K562 (cell line): ENCODE measurements at regions not wholly inside any gene's neighbourhood (a gene's known extent, or its start where the extent isn't known, plus 50 kb on each side); places are given as distances from the start of the nearest gene placed in this dataset.

Source experiments
- ATAC-seq: fragments of 200-7000 bp; cut with Tn5 transposase; 3 replicates; pipeline ENCODE4 v1.9.1; 2020; ENCODE audit warnings: moderate library complexity
- BruUV-seq: library from RNA; stranded (reverse); fragments of 400-500 nt; replicated peaks from 2 replicates; lab custom pipeline; 2021; lab: Mats Ljungman, UMichigan
- CTCF ChIA-PET: fragments of 300-600 bp; formaldehyde crosslinking; extraction: SDS; loops from one replicate; lab custom pipeline; 2021; ENCODE audit warnings: low intra/inter-chr PET ratio; lab: Yijun Ruan, JAX
- POLR2A ChIA-PET: fragments of 300-600, 350-650 bp; sonication (Branson Sonifier 250); formaldehyde crosslinking; extraction: SDS; loops from one replicate; lab custom pipeline; 2021; ENCODE audit warnings: antibody characterized with exemption, inconsistent platforms; lab: Yijun Ruan, JAX
- DNase-seq, 4 experiments: peaks; one replicate each; pipeline versions ENCODE4 v3.0.0 to v3.0.0-alpha.2; 2011 to 2018; ENCODE audit warnings: low spot score in 3 of 4, mixed read lengths in 3 of 4; ENCODE audit errors: extremely low read depth in 1 of 4
- FAIRE-seq: peaks from 2 replicates; lab custom pipeline; 2011; peaks lifted over from hg19 to GRCh38; lab: Jason Lieb, UNC
- H2AFZ ChIP-seq: 2 replicates; pipeline ENCODE4 v1.6.0; 2011; ENCODE audit warnings: low read depth, low read length, control low read depth, inconsistent platforms
- H3K27ac ChIP-seq: fragments of 200-600 bp; 3 replicates; pipeline ENCODE4 v1.8.0; 2011; ENCODE audit warnings: low read depth, mild to moderate bottlenecking, control low read depth, inconsistent platforms, low read length, moderate library complexity, mixed read lengths; ENCODE audit errors: extremely low read depth
- H3K27me3 ChIP-seq, 2 experiments: fragments of 300-600 bp in 1 of 2; 2 replicates in 1 of 2; 3 replicates in 1 of 2; pipeline versions ENCODE4 v1.6.0 to v1.8.0; 2011; ENCODE audit warnings: inconsistent platforms in 2 of 2, low read length in 2 of 2, mild to moderate bottlenecking in 1 of 2, mixed read lengths in 1 of 2, moderate library complexity in 1 of 2; ENCODE audit not compliant: control insufficient read depth in 2 of 2, insufficient read depth in 2 of 2
- H3K36me3 ChIP-seq: fragments of 300-600 bp; 3 replicates; pipeline ENCODE4 v1.8.0; 2011; ENCODE audit warnings: mild to moderate bottlenecking, low read length, inconsistent platforms; ENCODE audit not compliant: control insufficient read depth, insufficient read depth
- H3K4me1 ChIP-seq, 2 experiments: fragments of 200-600 bp in 1 of 2; replicated peaks in 1 of 2; 2 replicates in 1 of 2; 3 replicates in 1 of 2; pipeline versions ENCODE4 v1.5.1 to v1.8.0; 2011; ENCODE audit warnings: inconsistent platforms in 2 of 2, low read length in 2 of 2, mild to moderate bottlenecking in 1 of 2, mixed read lengths in 1 of 2, moderate library complexity in 1 of 2; ENCODE audit not compliant: control insufficient read depth in 2 of 2, insufficient read depth in 2 of 2
- H3K4me2 ChIP-seq: 2 replicates; pipeline ENCODE4 v1.6.1; 2011; ENCODE audit warnings: low read length, control low read depth, inconsistent platforms, mixed read lengths; ENCODE audit not compliant: insufficient read depth
- H3K4me3 ChIP-seq: fragments of 200-600 bp; sonication (generic), shearing (Covaris generic); 2 replicates; pipeline ENCODE4 v1.5.1; 2016; ENCODE audit warnings: control low read depth, inconsistent platforms
- H3K79me2 ChIP-seq: fragments of 200-600 bp; 3 replicates; pipeline ENCODE4 v1.8.0; 2011; ENCODE audit warnings: low read length, inconsistent platforms; ENCODE audit not compliant: control insufficient read depth, insufficient read depth
- H3K9ac ChIP-seq, 2 experiments: 2 replicates each; pipeline versions ENCODE4 v1.6.0 to v1.6.1; 2011; ENCODE audit warnings: low read depth in 2 of 2, low read length in 2 of 2, control low read depth in 1 of 2, inconsistent platforms in 1 of 2, mild to moderate bottlenecking in 1 of 2, mixed read lengths in 1 of 2; ENCODE audit not compliant: insufficient read depth in 1 of 2
- H3K9me1 ChIP-seq: one replicate; pipeline ENCODE4 v1.6.0; 2011; ENCODE audit warnings: inconsistent platforms, mild to moderate bottlenecking, low read length, moderate library complexity; ENCODE audit not compliant: control insufficient read depth, insufficient read depth
- H3K9me3 ChIP-seq: replicated peaks from 2 replicates; pipeline ENCODE4 v1.5.1; 2011; ENCODE audit warnings: low read depth, low read length, inconsistent platforms; ENCODE audit not compliant: control insufficient read depth, insufficient read depth
- H4K20me1 ChIP-seq: replicated peaks from 2 replicates; pipeline ENCODE4 v1.6.1; 2011; ENCODE audit warnings: low read length, inconsistent platforms, mixed read lengths; ENCODE audit not compliant: control insufficient read depth, insufficient read depth
- BCL6 ChIP-seq: fragments of 250-450 bp; sonication (Bioruptor Pico); IDR thresholded peaks from 2 replicates; pipeline ENCODE4 v1.4.0; 2020
- BMI1 ChIP-seq: fragments of 150-350 bp; IDR thresholded peaks from 2 replicates; pipeline ENCODE4 v1.6.1; 2014; ENCODE audit warnings: low read length
- CBX2 ChIP-seq: fragments of 200-600 bp; sonication (generic); IDR thresholded peaks from one replicate; pipeline ENCODE4 v1.6.1; 2012; ENCODE audit warnings: mild to moderate bottlenecking, low read length, inconsistent platforms; ENCODE audit not compliant: insufficient read depth, poor library complexity, severe bottlenecking
- EWSR1 ChIP-seq: fragments of 450-650 bp; IDR thresholded peaks from 2 replicates; pipeline ENCODE4 v1.6.1; 2018; ENCODE audit warnings: borderline replicate concordance, mild to moderate bottlenecking, low read depth, moderate library complexity; ENCODE audit not compliant: partially characterized antibody
- KAT2B ChIP-seq: IDR thresholded peaks from one replicate; pipeline ENCODE4 v1.6.1; 2012; ENCODE audit warnings: low read depth, mild to moderate bottlenecking, control low read depth, inconsistent platforms, low read length, moderate library complexity
- MCM5 ChIP-seq: fragments of 450-650 bp; IDR thresholded peaks from 2 replicates; pipeline ENCODE4 v1.6.1; 2016; ENCODE audit warnings: low read depth
- NR1H2 ChIP-seq: sonication (generic); formaldehyde crosslinking; IDR thresholded peaks from 2 replicates; pipeline ENCODE4 v1.4.0; 2020; ENCODE audit warnings: mild to moderate bottlenecking, missing genetic modification reagents
- ZNF699 ChIP-seq: fragments of 250-450 bp; sonication (Bioruptor Pico); IDR thresholded peaks from 2 replicates; pipeline ENCODE4 v1.8.0; 2021; ENCODE audit warnings: mild to moderate bottlenecking, moderate library complexity; ENCODE audit not compliant: insufficient replicate concordance
- WGBS: fragments of 100-300 bp; shearing (Covaris generic); methylation state at CpG from one replicate; pipeline ENCODE4 v1.1.6; 2016; ENCODE audit warnings: low coverage, mixed read lengths; ENCODE audit not compliant: insufficient coverage; ENCODE audit errors: missing lambda C conversion rate; 5-methylcytosine and 5-hydroxymethylcytosine counted together
- in situ Hi-C: fragments of 300-500 bp; cut with MboI; formaldehyde crosslinking; loops from 4 replicates; pipeline ENCODE4 v1.15.0; 2018; ENCODE audit warnings: inconsistent platforms, mixed read lengths
- intact Hi-C: fragments of 100-400 bp; cut with micrococcal nuclease; formaldehyde crosslinking; loops from 2 replicates; pipeline ENCODE4 v1.14.2; 2022
- TF ChIP-seq, protein P1 (sequence below): fragments of 250-450 bp; sonication (Bioruptor Pico); IDR thresholded peaks from 2 replicates; pipeline ENCODE4 v1.5.0; 2021; ENCODE audit warnings: mild to moderate bottlenecking, borderline replicate concordance
- TF ChIP-seq, protein P2 (sequence below): sonication (generic); formaldehyde crosslinking; IDR thresholded peaks from 2 replicates; pipeline ENCODE4 v1.8.0; 2022; ENCODE audit warnings: mild to moderate bottlenecking, missing genetic modification reagents
- TF ChIP-seq, protein P3 (sequence below): fragments of 250-450 bp; sonication (Bioruptor Pico); IDR thresholded peaks from 2 replicates; pipeline ENCODE4 v1.5.0; 2021; ENCODE audit warnings: mild to moderate bottlenecking, moderate library complexity

DNA sequence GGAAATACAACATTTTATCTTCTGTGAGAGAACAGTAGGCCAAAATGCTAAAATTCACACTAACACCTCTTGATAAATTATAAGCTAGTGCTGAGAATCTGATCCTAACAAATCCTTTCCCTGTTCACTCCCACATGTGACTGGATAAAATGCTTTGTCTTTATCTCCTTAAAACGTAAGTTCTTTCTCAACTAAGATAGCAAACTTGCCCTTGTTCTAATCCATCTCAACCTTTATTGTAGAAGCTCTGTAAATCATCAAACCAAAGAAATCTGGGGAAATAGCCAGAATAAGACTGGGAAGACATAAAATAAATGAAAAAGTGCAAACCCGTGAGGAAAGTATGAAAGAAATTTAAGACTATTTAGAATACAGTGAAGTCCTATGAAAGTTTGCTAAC is 1058.4 kb upstream of the ACVR2A start:
- Histone ChIP-seq H3K79me2 (no peaks in the 10 kb centered on the region), H3K9me3 (no peaks in the 10 kb centered on the region), H3K36me3 (no peaks in the 10 kb centered on the region), H3K4me3 (no peak overlapping the region), H3K27me3 (no peaks in the 10 kb centered on the region), H3K9ac (no peak overlapping the region), H3K27ac (no peak overlapping the region), H3K4me1 (no peaks in the 10 kb centered on the region), H3K9me1 (no peaks in the 10 kb centered on the region), H4K20me1 (no peaks in the 10 kb centered on the region), H3K4me2 (no peak overlapping the region), H2AFZ (no peak overlapping the region)
- ChIA-PET CTCF (no interaction called here), POLR2A (no interaction called here)
- TF ChIP-seq EWSR1 (no peak), BMI1 (no peak), NR1H2 (CRISPR knock-in tag) (no peak)
- TF ChIP-seq, protein P1, sequence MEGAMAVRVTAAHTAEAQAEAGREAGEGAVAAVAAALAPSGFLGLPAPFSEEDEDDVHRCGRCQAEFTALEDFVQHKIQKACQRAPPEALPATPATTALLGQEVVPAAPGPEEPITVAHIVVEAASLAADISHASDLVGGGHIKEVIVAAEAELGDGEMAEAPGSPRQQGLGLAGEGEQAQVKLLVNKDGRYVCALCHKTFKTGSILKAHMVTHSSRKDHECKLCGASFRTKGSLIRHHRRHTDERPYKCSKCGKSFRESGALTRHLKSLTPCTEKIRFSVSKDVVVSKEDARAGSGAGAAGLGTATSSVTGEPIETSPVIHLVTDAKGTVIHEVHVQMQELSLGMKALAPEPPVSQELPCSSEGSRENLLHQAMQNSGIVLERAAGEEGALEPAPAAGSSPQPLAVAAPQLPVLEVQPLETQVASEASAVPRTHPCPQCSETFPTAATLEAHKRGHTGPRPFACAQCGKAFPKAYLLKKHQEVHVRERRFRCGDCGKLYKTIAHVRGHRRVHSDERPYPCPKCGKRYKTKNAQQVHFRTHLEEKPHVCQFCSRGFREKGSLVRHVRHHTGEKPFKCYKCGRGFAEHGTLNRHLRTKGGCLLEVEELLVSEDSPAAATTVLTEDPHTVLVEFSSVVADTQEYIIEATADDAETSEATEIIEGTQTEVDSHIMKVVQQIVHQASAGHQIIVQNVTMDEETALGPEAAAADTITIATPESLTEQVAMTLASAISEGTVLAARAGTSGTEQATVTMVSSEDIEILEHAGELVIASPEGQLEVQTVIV (CRISPR knock-in tag), result no peak
- intact Hi-C loops, result no loop called here
- 5% methylated on average over 2 of the region's 2 CpGs for WGBS
- in situ Hi-C loops, result no loop called here
- no TSS peak for BruUV-seq
- FAIRE-seq (no peak), ATAC-seq (no peak), DNase-seq (no peak)

DNA sequence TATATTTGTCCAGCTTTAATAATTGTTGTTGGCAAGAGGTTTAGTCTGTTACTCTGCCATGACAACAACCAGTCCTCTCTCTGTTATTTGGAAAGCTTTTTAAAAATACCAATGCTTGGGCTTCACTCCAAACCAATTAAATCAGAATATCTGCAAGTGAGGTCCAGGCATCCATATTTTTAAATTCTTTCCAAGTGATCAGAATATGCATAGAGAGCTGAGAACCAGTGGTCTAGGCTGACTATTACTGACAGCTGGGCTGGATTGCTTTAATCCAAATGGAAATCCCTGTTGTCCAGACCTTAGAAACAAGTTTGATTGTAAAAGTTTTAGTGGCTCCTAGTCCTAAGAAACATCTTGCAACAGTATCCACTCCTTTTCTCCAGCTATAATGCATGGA is 1059.7 kb upstream of the ACVR2A start:
- Histone ChIP-seq H3K4me1 (no peaks in the 10 kb centered on the region), H3K27ac (no peak overlapping the region), H3K9me3 (no peaks in the 10 kb centered on the region), H3K9me1 (no peaks in the 10 kb centered on the region), H3K79me2 (no peaks in the 10 kb centered on the region), H2AFZ (no peak overlapping the region), H4K20me1 (no peaks in the 10 kb centered on the region), H3K4me2 (no peak overlapping the region), H3K9ac (no peak overlapping the region), H3K4me3 (no peak overlapping the region), H3K36me3 (no peaks in the 10 kb centered on the region), H3K27me3 (no peaks in the 10 kb centered on the region)
- in situ Hi-C loops (no loop called here), intact Hi-C loops (no loop called here)
- no peak for ATAC-seq
- ChIA-PET CTCF (no interaction called here), POLR2A (no interaction called here)
- DNase-seq, result no peak
- no TSS peak for BruUV-seq
- no peak for FAIRE-seq
- TF ChIP-seq MCM5 (no peak), ZNF699 (no peak), KAT2B (no peak), CBX2 (no peak), BCL6 (CRISPR knock-in tag) (no peak)
- TF ChIP-seq, protein P2, sequence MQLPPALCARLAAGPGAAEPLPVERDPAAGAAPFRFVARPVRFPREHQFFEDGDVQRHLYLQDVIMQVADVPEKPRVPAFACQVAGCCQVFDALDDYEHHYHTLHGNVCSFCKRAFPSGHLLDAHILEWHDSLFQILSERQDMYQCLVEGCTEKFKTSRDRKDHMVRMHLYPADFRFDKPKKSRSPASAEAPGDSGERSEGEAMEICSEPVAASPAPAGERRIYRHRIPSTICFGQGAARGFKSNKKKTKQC, result no peak
- TF ChIP-seq, protein P3, sequence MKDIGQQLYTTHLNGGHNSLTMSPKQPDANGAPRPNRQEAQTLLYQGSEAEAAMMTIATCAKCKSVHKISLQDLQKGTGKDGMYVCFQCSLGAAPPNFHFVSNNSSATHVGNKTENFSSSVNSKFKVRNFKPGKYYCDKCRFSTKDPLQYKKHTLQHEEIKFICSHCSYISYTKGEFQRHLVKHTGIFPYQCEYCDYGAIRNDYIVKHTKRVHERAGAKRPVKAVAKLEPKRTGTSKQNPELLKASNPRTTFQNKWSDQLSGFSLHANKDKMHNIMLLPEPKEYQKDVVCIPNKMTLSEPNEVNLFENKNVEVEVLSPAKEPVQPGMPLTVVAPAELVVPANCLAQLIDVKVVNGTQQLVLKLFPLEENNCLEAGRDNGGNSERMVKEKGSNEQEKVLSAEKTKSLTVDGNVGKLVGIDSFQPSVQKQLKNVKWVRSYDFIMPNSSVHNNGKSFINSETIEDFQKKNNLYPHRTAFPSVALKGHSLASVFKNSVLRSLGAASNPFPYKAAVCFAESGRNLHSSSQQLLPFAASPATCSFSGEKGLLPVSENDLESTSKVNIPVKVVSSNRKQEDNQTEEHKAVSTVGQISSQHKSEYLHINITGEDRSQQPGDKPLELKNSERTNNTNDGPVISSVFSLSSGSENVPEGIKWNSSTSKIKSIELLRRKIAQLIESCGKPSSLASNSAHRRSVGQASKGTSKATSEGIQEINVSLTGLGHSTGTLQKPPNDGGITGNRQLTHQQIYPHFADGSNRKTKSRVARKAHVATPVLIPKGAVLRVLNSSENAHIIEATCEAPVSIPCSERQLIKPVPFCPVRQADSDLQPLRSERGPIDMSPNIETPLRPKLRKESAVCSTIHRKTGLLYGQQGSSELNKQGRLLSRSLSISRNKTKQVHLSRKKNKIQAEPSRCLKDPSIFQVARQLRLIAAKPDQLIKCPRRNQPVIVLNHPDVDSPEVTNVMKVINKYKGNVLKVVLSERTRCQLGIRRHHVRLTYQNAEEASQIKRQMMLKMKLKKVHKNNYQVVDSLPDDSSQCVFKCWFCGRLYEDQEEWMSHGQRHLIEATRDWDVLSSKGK (CRISPR knock-in tag), result no peak
